ENCODE measurements at regions not wholly inside any gene's neighbourhood (a gene's known extent, or its start where the extent isn't known, plus 50 kb on each side); places are given as distances from the start of the nearest gene placed in this dataset.

DNA sequence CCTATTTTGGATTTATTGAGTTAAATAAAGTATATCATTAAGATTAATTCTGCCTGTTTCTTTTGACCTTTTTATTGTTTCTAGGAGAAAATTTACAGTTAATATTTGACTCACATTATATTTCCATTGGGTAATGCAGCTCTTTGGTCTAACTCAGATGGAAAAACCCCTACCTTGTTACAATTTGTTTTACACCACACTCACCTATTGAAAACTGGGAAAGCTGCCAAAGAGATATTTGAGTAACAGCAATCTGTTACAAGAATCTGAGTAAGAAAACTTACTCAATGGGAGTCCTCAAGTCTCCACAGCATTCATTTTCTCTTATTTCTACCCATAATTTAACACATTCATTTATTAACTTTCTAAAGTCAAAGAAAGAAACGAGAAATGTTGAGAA lies 108.0 kb upstream of the TLL1 start:
- no peak for DNase-seq (ENCODE audit: low spot score)
- H3K9me3 ChIP-seq (ENCODE audit: low read depth, low read length, poor library complexity, severe bottlenecking), result no peaks in the 10 kb centered on the region
- H3K27ac ChIP-seq (ENCODE audit: low read depth, low read length, poor library complexity, severe bottlenecking), result no peak overlapping the region
- H3K36me3 ChIP-seq (ENCODE audit: insufficient read depth, low read length, poor library complexity, severe bottlenecking), result no peaks in the 10 kb centered on the region
- H3K4me1 ChIP-seq (ENCODE audit: insufficient read depth, low read length, poor library complexity, severe bottlenecking), result no peaks in the 10 kb centered on the region
- no TSS peak for BruUV-seq (replicated peaks)
- TF ChIP-seq, protein P1, sequence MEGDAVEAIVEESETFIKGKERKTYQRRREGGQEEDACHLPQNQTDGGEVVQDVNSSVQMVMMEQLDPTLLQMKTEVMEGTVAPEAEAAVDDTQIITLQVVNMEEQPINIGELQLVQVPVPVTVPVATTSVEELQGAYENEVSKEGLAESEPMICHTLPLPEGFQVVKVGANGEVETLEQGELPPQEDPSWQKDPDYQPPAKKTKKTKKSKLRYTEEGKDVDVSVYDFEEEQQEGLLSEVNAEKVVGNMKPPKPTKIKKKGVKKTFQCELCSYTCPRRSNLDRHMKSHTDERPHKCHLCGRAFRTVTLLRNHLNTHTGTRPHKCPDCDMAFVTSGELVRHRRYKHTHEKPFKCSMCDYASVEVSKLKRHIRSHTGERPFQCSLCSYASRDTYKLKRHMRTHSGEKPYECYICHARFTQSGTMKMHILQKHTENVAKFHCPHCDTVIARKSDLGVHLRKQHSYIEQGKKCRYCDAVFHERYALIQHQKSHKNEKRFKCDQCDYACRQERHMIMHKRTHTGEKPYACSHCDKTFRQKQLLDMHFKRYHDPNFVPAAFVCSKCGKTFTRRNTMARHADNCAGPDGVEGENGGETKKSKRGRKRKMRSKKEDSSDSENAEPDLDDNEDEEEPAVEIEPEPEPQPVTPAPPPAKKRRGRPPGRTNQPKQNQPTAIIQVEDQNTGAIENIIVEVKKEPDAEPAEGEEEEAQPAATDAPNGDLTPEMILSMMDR (conservative IDR thresholded peaks at IDR 0.05; ENCODE audit: low read depth, low read length), result no peak
- TF ChIP-seq EZH2 (IDR thresholded peaks at IDR 0.05; ENCODE audit: borderline replicate concordance, low read depth, low read length, poor library complexity, severe bottlenecking), result no peak
- ChIA-PET POLR2A (ENCODE audit: low non-redundant PET) (no interaction called here), CTCF (no interaction called here)
- H3K4me3 ChIP-seq (ENCODE audit: low read depth, low read length, poor library complexity, severe bottlenecking), result no peak overlapping the region
- no peaks in the 10 kb centered on the region for H3K27me3 ChIP-seq (replicated peaks; ENCODE audit: insufficient read depth, low read depth, low read length, poor library complexity)
- intact Hi-C loops (cut with micrococcal nuclease; ENCODE audit: unreplicated experiment), result no loop called here

DNA sequence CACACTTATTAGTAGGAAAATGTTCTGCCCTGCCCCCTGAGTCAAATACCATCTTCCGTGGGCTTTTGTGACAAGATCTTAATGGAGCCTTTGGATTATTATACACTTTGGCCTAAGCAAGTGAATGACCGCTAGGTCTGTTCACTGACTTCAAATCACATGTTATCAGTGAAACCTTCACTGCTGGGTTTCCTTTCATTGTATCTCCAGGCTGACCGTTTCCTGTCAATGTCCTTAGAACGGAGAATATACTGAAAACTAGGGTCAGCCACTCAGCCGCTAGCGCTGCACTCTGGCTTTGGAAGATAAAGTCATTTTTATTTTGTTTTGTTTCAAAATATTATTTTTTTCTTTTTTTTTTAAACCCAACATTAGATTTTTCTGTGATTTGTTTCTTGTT lies 107.0 kb upstream of the TLL1 start:
- Histone ChIP-seq H3K9me3 (ENCODE audit: low read depth, low read length, poor library complexity, severe bottlenecking) (no peaks in the 10 kb centered on the region), H3K4me3 (ENCODE audit: low read depth, low read length, poor library complexity, severe bottlenecking) (no peak overlapping the region), H3K27ac (ENCODE audit: low read depth, low read length, poor library complexity, severe bottlenecking) (no peak overlapping the region), H3K27me3 (replicated peaks; ENCODE audit: insufficient read depth, low read depth, low read length, poor library complexity) (no peaks in the 10 kb centered on the region), H3K4me1 (ENCODE audit: insufficient read depth, low read length, poor library complexity, severe bottlenecking) (no peaks in the 10 kb centered on the region), H3K36me3 (ENCODE audit: insufficient read depth, low read length, poor library complexity, severe bottlenecking) (no peaks in the 10 kb centered on the region)
- intact Hi-C loops (cut with micrococcal nuclease; ENCODE audit: unreplicated experiment), result no loop called here
- CTCF ChIA-PET, result no interaction called here
- no peak for DNase-seq (ENCODE audit: low spot score)
- POLR2A ChIA-PET (ENCODE audit: low non-redundant PET), result interaction anchor here (0.6 kb wide), 1 partner anchor 49 kb away, joined by 12 read pairs; no protein-coding TSS in a partner anchor
- BruUV-seq (replicated peaks), result no TSS peak
- TF ChIP-seq, protein P1 (conservative IDR thresholded peaks at IDR 0.05; ENCODE audit: low read depth, low read length), result no peak
- no peak for TF ChIP-seq EZH2 (IDR thresholded peaks at IDR 0.05; ENCODE audit: borderline replicate concordance, low read depth, low read length, poor library complexity, severe bottlenecking)

DNA sequence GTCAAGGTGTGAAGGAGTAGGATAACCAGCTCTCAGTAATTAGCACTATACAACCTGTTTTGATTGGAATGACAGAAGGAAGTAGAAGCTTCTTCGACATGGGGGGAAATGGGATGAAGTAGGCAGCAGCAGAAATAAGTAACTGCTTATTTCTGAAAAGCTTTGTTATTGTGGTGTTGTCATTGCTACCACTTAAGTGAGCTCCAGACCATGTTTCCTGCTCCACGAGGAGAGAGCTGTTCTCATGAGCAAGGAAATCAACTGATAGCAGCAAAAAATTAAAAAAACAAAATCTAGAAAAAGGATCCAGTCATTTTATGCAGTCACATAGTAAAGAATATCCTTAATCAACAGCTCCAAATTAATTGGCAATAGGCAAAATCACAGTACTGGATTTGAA lies 106.1 kb upstream of the TLL1 start:
- Histone ChIP-seq H3K36me3 (ENCODE audit: insufficient read depth, low read length, poor library complexity, severe bottlenecking) (no peaks in the 10 kb centered on the region), H3K27ac (ENCODE audit: low read depth, low read length, poor library complexity, severe bottlenecking) (no peak overlapping the region), H3K4me1 (ENCODE audit: insufficient read depth, low read length, poor library complexity, severe bottlenecking) (no peaks in the 10 kb centered on the region), H3K9me3 (ENCODE audit: low read depth, low read length, poor library complexity, severe bottlenecking) (no peaks in the 10 kb centered on the region), H3K27me3 (replicated peaks; ENCODE audit: insufficient read depth, low read depth, low read length, poor library complexity) (no peaks in the 10 kb centered on the region), H3K4me3 (ENCODE audit: low read depth, low read length, poor library complexity, severe bottlenecking) (no peak overlapping the region)
- DNase-seq (ENCODE audit: low spot score), result no peak
- BruUV-seq (replicated peaks), result no TSS peak
- TF ChIP-seq, protein P1 (conservative IDR thresholded peaks at IDR 0.05; ENCODE audit: low read depth, low read length), result no peak
- no peak for TF ChIP-seq EZH2 (IDR thresholded peaks at IDR 0.05; ENCODE audit: borderline replicate concordance, low read depth, low read length, poor library complexity, severe bottlenecking)
- ChIA-PET CTCF (no interaction called here), POLR2A (ENCODE audit: low non-redundant PET) (no interaction called here)
- intact Hi-C loops (cut with micrococcal nuclease; ENCODE audit: unreplicated experiment), result no loop called here

Data from A673 (cell line).